ENCODE measurements at regions not wholly inside any gene's neighbourhood (a gene's known extent, or its start where the extent isn't known, plus 50 kb on each side); places are given as distances from the start of the nearest gene placed in this dataset.

- no peaks in the 10 kb centered on the region for H3K27me3 ChIP-seq (ENCODE audit: insufficient read depth, low read length, poor library complexity, severe bottlenecking)
- no peak overlapping the region for H2AFZ ChIP-seq (ENCODE audit: low read length)
- H3K79me2 ChIP-seq (ENCODE audit: insufficient read depth, low read length) = no peaks in the 10 kb centered on the region
- H3K9me3 ChIP-seq (ENCODE audit: insufficient read depth, low read depth, low read length) = no peaks in the 10 kb centered on the region
- H3K9ac ChIP-seq (ENCODE audit: low read depth, low read length, poor library complexity, severe bottlenecking) = no peak overlapping the region
- H3K4me2 ChIP-seq (ENCODE audit: low read depth, low read length, poor library complexity, severe bottlenecking) = no peak overlapping the region
- TF ChIP-seq EZH2phosphoT487 (IDR thresholded peaks at IDR 0.05; ENCODE audit: borderline replicate concordance) (no peak), CTCF (conservative IDR thresholded peaks at IDR 0.05; ENCODE audit: low read length) (no peak)
- H3K4me3 ChIP-seq (ENCODE audit: low read length, poor library complexity, severe bottlenecking) = no peak overlapping the region
- H3F3A ChIP-seq (ENCODE audit: low read depth) = no peaks in the 10 kb centered on the region
- H3K4me1 ChIP-seq (ENCODE audit: insufficient read depth, low read length, poor library complexity, severe bottlenecking) = no peaks in the 10 kb centered on the region
- H3K9me2 ChIP-seq (replicated peaks; ENCODE audit: low read depth, low read length) = no peaks in the 10 kb centered on the region
- H3K36me3 ChIP-seq (ENCODE audit: insufficient read depth, low read length) = no peaks in the 10 kb centered on the region
- H4K20me1 ChIP-seq (ENCODE audit: insufficient read depth, low read length, poor library complexity, severe bottlenecking) = no peaks in the 10 kb centered on the region
Measured at GRCh38 chr6:3518356-3519190, 61.7 kb upstream of the SLC22A23 start.

DNA sequence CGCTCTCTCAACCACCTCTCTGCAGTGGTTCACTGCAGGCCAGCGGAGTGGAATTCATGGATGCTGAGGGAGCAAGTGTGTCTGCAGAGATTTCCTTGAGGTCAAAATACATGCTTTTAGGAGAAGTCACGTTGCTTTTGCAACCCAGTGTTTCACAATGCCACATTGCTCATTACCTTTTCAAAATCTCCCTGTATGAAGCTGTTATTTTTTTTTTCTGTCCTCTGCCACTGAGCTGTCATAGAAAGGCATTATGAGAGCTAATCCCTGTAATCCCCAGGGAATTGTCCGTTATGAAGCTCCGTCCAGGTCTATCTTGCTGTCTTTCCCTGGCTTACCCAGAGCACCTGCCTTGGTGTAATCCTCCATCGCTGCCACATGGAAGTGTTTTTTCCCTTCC lies 60.5 kb upstream of the SLC22A23 start:
- Histone ChIP-seq H3K79me2 (ENCODE audit: insufficient read depth, low read length) (no peaks in the 10 kb centered on the region), H3K9me2 (replicated peaks; ENCODE audit: low read depth, low read length) (no peaks in the 10 kb centered on the region), H3K9me3 (ENCODE audit: insufficient read depth, low read depth, low read length) (no peaks in the 10 kb centered on the region), H3K27me3 (ENCODE audit: insufficient read depth, low read length, poor library complexity, severe bottlenecking) (no peaks in the 10 kb centered on the region), H3K9ac (ENCODE audit: low read depth, low read length, poor library complexity, severe bottlenecking) (no peak overlapping the region), H3K4me1 (ENCODE audit: insufficient read depth, low read length, poor library complexity, severe bottlenecking) (no peaks in the 10 kb centered on the region), H3K36me3 (ENCODE audit: insufficient read depth, low read length) (no peaks in the 10 kb centered on the region), H3K4me2 (ENCODE audit: low read depth, low read length, poor library complexity, severe bottlenecking) (no peak overlapping the region), H4K20me1 (ENCODE audit: insufficient read depth, low read length, poor library complexity, severe bottlenecking) (no peaks in the 10 kb centered on the region), H3F3A (ENCODE audit: low read depth) (no peaks in the 10 kb centered on the region), H3K4me3 (ENCODE audit: low read length, poor library complexity, severe bottlenecking) (no peak overlapping the region), H2AFZ (ENCODE audit: low read length) (no peak overlapping the region)
- no peak for TF ChIP-seq EZH2phosphoT487 (IDR thresholded peaks at IDR 0.05; ENCODE audit: borderline replicate concordance)
- TF ChIP-seq CTCF (conservative IDR thresholded peaks at IDR 0.05; ENCODE audit: low read length) = no peak

DNA sequence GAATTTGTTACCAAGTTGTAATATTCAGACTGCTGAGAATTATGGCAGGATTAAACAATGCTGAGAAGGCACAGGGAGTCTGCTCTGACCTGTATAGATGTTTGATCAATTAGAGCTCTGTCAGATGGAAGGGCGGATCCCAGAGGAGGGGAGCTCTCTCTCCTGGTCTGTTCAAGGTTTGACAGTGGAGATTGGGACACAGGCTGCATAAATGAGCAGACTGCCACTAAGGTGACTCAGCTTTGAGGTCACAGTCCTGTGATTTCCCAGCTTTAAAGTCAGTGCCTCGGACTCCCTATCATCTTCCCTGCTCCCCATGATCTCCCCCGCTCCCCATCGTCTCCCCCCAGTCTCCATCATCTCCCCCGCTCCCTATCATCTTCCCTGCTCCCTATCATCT lies 59.2 kb upstream of the SLC22A23 start:
- Histone ChIP-seq H3F3A (ENCODE audit: low read depth) (no peaks in the 10 kb centered on the region), H3K9me2 (replicated peaks; ENCODE audit: low read depth, low read length) (no peaks in the 10 kb centered on the region), H3K4me1 (ENCODE audit: insufficient read depth, low read length, poor library complexity, severe bottlenecking) (peaks cover 5% of the 10 kb centered on the region), H3K4me3 (ENCODE audit: low read length, poor library complexity, severe bottlenecking) (no peak overlapping the region), H3K79me2 (ENCODE audit: insufficient read depth, low read length) (no peaks in the 10 kb centered on the region), H3K4me2 (ENCODE audit: low read depth, low read length, poor library complexity, severe bottlenecking) (no peak overlapping the region), H3K27me3 (ENCODE audit: insufficient read depth, low read length, poor library complexity, severe bottlenecking) (no peaks in the 10 kb centered on the region), H4K20me1 (ENCODE audit: insufficient read depth, low read length, poor library complexity, severe bottlenecking) (no peaks in the 10 kb centered on the region), H2AFZ (ENCODE audit: low read length) (no peak overlapping the region), H3K9me3 (ENCODE audit: insufficient read depth, low read depth, low read length) (no peaks in the 10 kb centered on the region), H3K9ac (ENCODE audit: low read depth, low read length, poor library complexity, severe bottlenecking) (no peak overlapping the region), H3K36me3 (ENCODE audit: insufficient read depth, low read length) (no peaks in the 10 kb centered on the region)
- TF ChIP-seq CTCF (conservative IDR thresholded peaks at IDR 0.05; ENCODE audit: low read length) (no peak), EZH2phosphoT487 (IDR thresholded peaks at IDR 0.05; ENCODE audit: borderline replicate concordance) (no peak)
